Fibroblast of lung (primary cell): ENCODE measurements at regions not wholly inside any gene's neighbourhood (a gene's known extent, or its start where the extent isn't known, plus 50 kb on each side); places are given as distances from the start of the nearest gene placed in this dataset.
A peak's percentile ranks its signal among the peaks of the same experiment; 100 is the strongest.

Experiments
- DNase-seq, 2 donors: peaks; one replicate each; pipeline versions ENCODE4 v3.0.0 to v3.0.0-alpha.2; 2010; ENCODE audit warnings: low read depth in 2 of 2
- H2AFZ ChIP-seq: 2 replicates; pipeline ENCODE4 v1.5.1; 2012; ENCODE audit warnings: low read length, control low read depth, inconsistent platforms
- H3K27ac ChIP-seq: 2 replicates; pipeline ENCODE4 v1.5.1; 2011; ENCODE audit warnings: low read length, control low read depth; ENCODE audit not compliant: insufficient read depth
- H3K27me3 ChIP-seq: 2 replicates; pipeline ENCODE4 v1.5.1; 2011; ENCODE audit warnings: mild to moderate bottlenecking, low read length; ENCODE audit not compliant: control insufficient read depth, insufficient read depth
- H3K36me3 ChIP-seq: 2 replicates; pipeline ENCODE4 v1.5.1; 2011; ENCODE audit warnings: low read length; ENCODE audit not compliant: control insufficient read depth, insufficient read depth
- H3K4me1 ChIP-seq: 2 replicates; pipeline ENCODE4 v1.5.1; 2011; ENCODE audit warnings: low read length; ENCODE audit not compliant: control insufficient read depth, insufficient read depth; ENCODE audit errors: extremely low read depth
- H3K4me2 ChIP-seq: 2 replicates; pipeline ENCODE4 v1.5.1; 2011; ENCODE audit warnings: low read length, control low read depth; ENCODE audit not compliant: insufficient read depth; ENCODE audit errors: extremely low read depth
- H3K4me3 ChIP-seq, 4 experiments: fragments of 200-600 bp in 1 of 4; sonication (generic) in 1 of 4; replicated peaks in 1 of 4; 2 replicates each; pipeline ENCODE4 v1.5.1; 2011 to 2016; ENCODE audit warnings: low read length in 4 of 4, low read depth in 3 of 4, mild to moderate bottlenecking in 3 of 4, control low read depth in 2 of 4, inconsistent platforms in 1 of 4, mixed read lengths in 1 of 4; ENCODE audit not compliant: insufficient read depth in 1 of 4; ENCODE audit errors: control extremely low read depth in 1 of 4
- H3K79me2 ChIP-seq: 2 replicates; pipeline ENCODE4 v1.5.1; 2012; ENCODE audit warnings: mild to moderate bottlenecking, low read length, inconsistent platforms; ENCODE audit not compliant: control insufficient read depth, insufficient read depth
- H3K9ac ChIP-seq: 2 replicates; pipeline ENCODE4 v1.5.1; 2011; ENCODE audit warnings: mild to moderate bottlenecking, low read length, control low read depth; ENCODE audit not compliant: insufficient read depth
- H3K9me3 ChIP-seq: 2 replicates; pipeline ENCODE4 v1.5.1; 2012; ENCODE audit warnings: low read depth, low read length; ENCODE audit not compliant: control insufficient read depth, insufficient read depth
- H4K20me1 ChIP-seq: 2 replicates; pipeline ENCODE4 v1.5.1; 2011; ENCODE audit warnings: low read length; ENCODE audit not compliant: control insufficient read depth, insufficient read depth; ENCODE audit errors: extremely low read depth
- EZH2 ChIP-seq: IDR thresholded peaks from 2 replicates; pipeline ENCODE4 v1.5.1; 2012; ENCODE audit warnings: low read length, control low read depth, mild to moderate bottlenecking; ENCODE audit errors: missing control alignments
- TF ChIP-seq, protein P1 (sequence below), 2 donors: IDR thresholded peaks in 1 of 2; conservative IDR thresholded peaks in 1 of 2; 1 replicate in 1 of 2; 2 replicates in 1 of 2; pipeline ENCODE4 v1.5.1; 2011 to 2012; ENCODE audit warnings: low read length in 2 of 2, control low read depth in 1 of 2, inconsistent platforms in 1 of 2, low read depth in 1 of 2, mild to moderate bottlenecking in 1 of 2

DNA sequence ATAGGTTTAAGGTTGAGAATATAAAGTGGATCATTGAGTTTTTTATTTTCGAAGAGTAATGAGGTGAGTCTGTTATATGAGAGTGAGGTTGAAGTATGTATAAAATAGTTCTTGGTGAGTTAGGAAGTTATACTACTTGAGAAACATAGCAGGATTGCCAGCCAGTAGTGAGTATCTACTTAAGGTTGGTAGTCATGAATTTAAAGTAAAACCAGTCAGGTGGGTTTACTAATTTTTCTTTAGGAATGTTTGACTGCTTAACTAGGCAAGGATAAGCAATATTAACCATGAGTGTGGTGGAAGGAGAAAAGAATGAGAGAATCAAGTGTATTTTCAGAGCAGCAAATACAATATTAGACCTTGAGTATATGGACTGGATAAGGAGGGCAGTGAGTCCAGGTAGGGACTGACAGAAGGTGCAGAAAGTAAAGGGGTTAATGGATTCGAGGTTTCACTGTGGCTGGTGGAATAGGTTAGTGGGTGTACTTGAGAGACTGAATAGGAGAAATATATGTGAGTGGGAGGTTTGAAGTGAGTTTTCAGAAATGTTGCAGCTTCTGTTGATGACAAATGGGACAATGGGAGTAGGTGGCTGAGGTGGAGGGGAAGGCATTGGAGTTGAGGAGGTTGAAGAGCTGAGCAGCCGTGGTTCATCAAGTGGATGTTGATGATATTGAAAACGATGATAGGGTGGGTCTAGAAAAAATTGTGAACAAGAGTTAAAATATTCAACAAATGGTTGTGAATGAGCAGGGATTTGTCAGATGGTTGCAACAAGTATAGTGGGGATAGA, 232.5 kb upstream of the ASCC3 start:
- H3K79me2 ChIP-seq = no peaks in the 10 kb centered on the region
- no peak overlapping the region for H3K9ac ChIP-seq
- H3K36me3 ChIP-seq = no peaks in the 10 kb centered on the region
- no peak overlapping the region for H3K4me2 ChIP-seq
- TF ChIP-seq, protein P1, sequence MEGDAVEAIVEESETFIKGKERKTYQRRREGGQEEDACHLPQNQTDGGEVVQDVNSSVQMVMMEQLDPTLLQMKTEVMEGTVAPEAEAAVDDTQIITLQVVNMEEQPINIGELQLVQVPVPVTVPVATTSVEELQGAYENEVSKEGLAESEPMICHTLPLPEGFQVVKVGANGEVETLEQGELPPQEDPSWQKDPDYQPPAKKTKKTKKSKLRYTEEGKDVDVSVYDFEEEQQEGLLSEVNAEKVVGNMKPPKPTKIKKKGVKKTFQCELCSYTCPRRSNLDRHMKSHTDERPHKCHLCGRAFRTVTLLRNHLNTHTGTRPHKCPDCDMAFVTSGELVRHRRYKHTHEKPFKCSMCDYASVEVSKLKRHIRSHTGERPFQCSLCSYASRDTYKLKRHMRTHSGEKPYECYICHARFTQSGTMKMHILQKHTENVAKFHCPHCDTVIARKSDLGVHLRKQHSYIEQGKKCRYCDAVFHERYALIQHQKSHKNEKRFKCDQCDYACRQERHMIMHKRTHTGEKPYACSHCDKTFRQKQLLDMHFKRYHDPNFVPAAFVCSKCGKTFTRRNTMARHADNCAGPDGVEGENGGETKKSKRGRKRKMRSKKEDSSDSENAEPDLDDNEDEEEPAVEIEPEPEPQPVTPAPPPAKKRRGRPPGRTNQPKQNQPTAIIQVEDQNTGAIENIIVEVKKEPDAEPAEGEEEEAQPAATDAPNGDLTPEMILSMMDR (conservative IDR thresholded peaks at IDR 0.05 in 1 of 2, IDR thresholded peaks at IDR 0.05 in 1 of 2; ENCODE audit: low read depth in 1 of 2, low read length in 2 of 2) = no peak
- no peak for TF ChIP-seq EZH2
- no peak overlapping the region for H3K27ac ChIP-seq
- H3K4me3 ChIP-seq = no peak overlapping the region
- H3K4me1 ChIP-seq = no peaks in the 10 kb centered on the region
- no peak for DNase-seq
- H3K9me3 ChIP-seq = no peaks in the 10 kb centered on the region
- H4K20me1 ChIP-seq = no peaks in the 10 kb centered on the region
- H3K27me3 ChIP-seq = no peaks in the 10 kb centered on the region
- no peak overlapping the region for H2AFZ ChIP-seq

DNA sequence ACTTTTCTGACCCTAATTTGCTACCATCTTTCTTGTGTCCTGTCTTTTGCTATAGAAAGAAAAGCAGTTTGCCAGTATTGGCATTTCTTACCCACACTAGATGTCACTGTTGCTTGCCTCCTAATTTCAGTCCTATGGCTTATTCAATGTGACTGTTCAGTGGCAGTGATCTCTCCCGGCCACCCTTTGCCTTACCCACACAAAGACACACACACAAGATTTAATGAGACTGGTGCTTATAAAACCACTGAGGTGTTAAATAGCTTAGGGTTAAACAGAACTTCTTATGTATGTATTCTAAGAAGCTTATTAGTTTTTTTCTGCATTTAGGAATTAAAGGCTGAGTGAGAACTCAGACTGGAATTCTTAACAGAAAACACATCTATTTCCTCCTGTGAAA, 233.6 kb upstream of the ASCC3 start:
- Histone ChIP-seq H3K27me3 (no peaks in the 10 kb centered on the region), H3K4me3 (no peak overlapping the region), H3K4me1 (no peaks in the 10 kb centered on the region), H3K36me3 (no peaks in the 10 kb centered on the region), H2AFZ (no peak overlapping the region), H3K9me3 (no peaks in the 10 kb centered on the region), H3K9ac (no peak overlapping the region), H4K20me1 (no peaks in the 10 kb centered on the region), H3K79me2 (no peaks in the 10 kb centered on the region), H3K4me2 (no peak overlapping the region), H3K27ac (no peak overlapping the region)
- peak; percentile 8 to 27 for DNase-seq
- no peak for TF ChIP-seq EZH2
- TF ChIP-seq, protein P1 (conservative IDR thresholded peaks at IDR 0.05 in 1 of 2, IDR thresholded peaks at IDR 0.05 in 1 of 2; ENCODE audit: low read depth in 1 of 2, low read length in 2 of 2) = peak; percentile 15 to 22

DNA sequence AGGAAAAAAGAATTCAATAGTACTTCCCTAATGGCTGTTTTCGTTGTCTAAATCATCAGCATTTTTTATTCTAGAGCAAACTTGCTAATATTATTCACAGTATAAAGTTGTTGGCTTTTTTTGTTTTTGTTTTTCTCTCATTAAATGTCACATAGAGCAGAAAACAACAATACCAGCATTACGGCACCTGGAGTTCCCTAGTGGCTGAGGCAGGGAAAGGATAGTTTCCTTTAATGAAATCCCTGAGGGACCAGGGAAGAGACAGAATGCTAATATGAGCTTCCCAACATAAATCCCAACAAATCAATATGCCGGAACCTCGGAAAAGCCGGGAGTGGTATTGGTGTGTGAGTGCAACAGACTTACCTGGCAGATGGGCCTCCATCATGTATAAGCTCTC, 235.2 kb upstream of the ASCC3 start:
- Histone ChIP-seq H3K4me2 (no peak overlapping the region), H3K27me3 (no peaks in the 10 kb centered on the region), H3K36me3 (no peaks in the 10 kb centered on the region), H3K4me1 (no peaks in the 10 kb centered on the region), H3K27ac (no peak overlapping the region), H3K4me3 (no peak overlapping the region), H3K9ac (no peak overlapping the region), H4K20me1 (no peaks in the 10 kb centered on the region), H3K9me3 (no peaks in the 10 kb centered on the region), H2AFZ (no peak overlapping the region), H3K79me2 (no peaks in the 10 kb centered on the region)
- TF ChIP-seq EZH2 = no peak
- TF ChIP-seq, protein P1 (conservative IDR thresholded peaks at IDR 0.05 in 1 of 2, IDR thresholded peaks at IDR 0.05 in 1 of 2; ENCODE audit: low read depth in 1 of 2, low read length in 2 of 2) = no peak
- no peak for DNase-seq
